ENCODE measurements at regions not wholly inside any gene's neighbourhood (a gene's known extent, or its start where the extent isn't known, plus 50 kb on each side); places are given as distances from the start of the nearest gene placed in this dataset.

- TF ChIP-seq CTCF (IDR thresholded peaks at IDR 0.05; ENCODE audit: extremely low read depth in 1 of 2, insufficient read depth in 1 of 2, low read depth in 1 of 2, low read length in 2 of 2) (no peak), POLR2AphosphoS5 (IDR thresholded peaks at IDR 0.05; ENCODE audit: insufficient read depth, low read depth, low read length) (no peak)
These were observed 60.2 kb upstream of the FBXL7 start for GRCh38 chr5:15439801-15440200.

Measured in endothelial cell of umbilical vein (primary cell).